ENCODE measurements at regions not wholly inside any gene's neighbourhood (a gene's known extent, or its start where the extent isn't known, plus 50 kb on each side); places are given as distances from the start of the nearest gene placed in this dataset.

DNA sequence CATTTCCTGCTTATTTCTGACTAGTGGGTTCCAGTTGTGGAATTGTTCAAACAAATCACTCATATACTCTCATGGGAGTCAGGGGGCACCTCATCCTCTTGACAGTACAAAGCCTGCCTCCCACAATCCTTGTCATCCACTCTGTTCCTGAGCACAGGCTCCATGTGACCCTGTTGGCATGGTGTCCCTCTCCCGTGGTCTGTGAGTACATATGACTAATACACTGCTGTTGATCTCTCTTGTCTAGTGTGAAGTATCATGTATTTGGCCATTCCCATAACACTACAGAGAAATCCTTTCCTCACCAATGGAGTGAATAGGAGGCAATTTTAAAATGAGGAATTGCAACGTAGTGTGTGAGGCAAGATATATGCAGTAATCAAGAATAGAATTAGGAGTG is 185.3 kb downstream of the OGFRL1 start:
- H3K79me2 ChIP-seq (ENCODE audit: insufficient read depth, low read length) = no peaks in the 10 kb centered on the region
- no peak overlapping the region for H3K9ac ChIP-seq (ENCODE audit: extremely low read depth, insufficient read length, low read length)
- H4K91ac ChIP-seq (ENCODE audit: insufficient read length, low read depth, low read length) = no peak overlapping the region
- no peaks in the 10 kb centered on the region for H3K27me3 Mint-ChIP-seq (ENCODE audit: low read depth)
- H3K27ac ChIP-seq (ENCODE audit: insufficient read length, low read depth, low read length) = no peak overlapping the region
- no peak overlapping the region for H3K4me2 ChIP-seq (ENCODE audit: insufficient read depth, insufficient read length, low read length)
- DNase-seq = no peak
- H3K14ac ChIP-seq (ENCODE audit: insufficient read depth, low read length) = no peak overlapping the region; the same call in 1 of the 2 replicates
- H2BK5ac ChIP-seq (ENCODE audit: insufficient read length, low read length) = no peak overlapping the region
- H2BK20ac ChIP-seq (ENCODE audit: low read depth, low read length, poor library complexity, severe bottlenecking) = no peak overlapping the region
- H3K18ac ChIP-seq (ENCODE audit: insufficient read length, low read depth, low read length) = no peak overlapping the region
- H2AFZ ChIP-seq (ENCODE audit: low read length) = no peak overlapping the region
- no CpG with 5 or more reads among the region's 2 CpGs for WGBS (ENCODE audit: extremely low coverage, insufficient read length, low lambda C conversion rate)
- no peak overlapping the region for H3K23ac ChIP-seq (ENCODE audit: insufficient read length, low read depth, low read length)
- no peaks in the 10 kb centered on the region; a peak in 1 of 7 replicates for H3K36me3 Mint-ChIP-seq (ENCODE audit: insufficient read depth in 1 of 3, low read depth in 3 of 3)
- no peaks in the 10 kb centered on the region; the same call in 1 of the 2 replicates for H3K4me1 ChIP-seq (ENCODE audit: insufficient read depth, low read length)
- H2AK5ac ChIP-seq (ENCODE audit: insufficient read length, low read length) = no peak overlapping the region
- no peak overlapping the region for H2BK120ac ChIP-seq (ENCODE audit: low read depth, low read length, poor library complexity, severe bottlenecking)
- no peak overlapping the region for H3T11ph ChIP-seq (ENCODE audit: low read length)
- H3K79me1 ChIP-seq (ENCODE audit: insufficient read depth, low read depth, low read length, poor library complexity, severe bottlenecking) = no peaks in the 10 kb centered on the region
- no peak overlapping the region for H2BK12ac ChIP-seq (ENCODE audit: insufficient read length, low read depth, low read length)
- no peak overlapping the region for H3K56ac ChIP-seq (ENCODE audit: insufficient read length, low read depth, low read length)
- H2BK15ac ChIP-seq (ENCODE audit: low read depth, low read length) = no peak overlapping the region
- H3K23me2 ChIP-seq (ENCODE audit: insufficient read length, low read depth, low read length, poor library complexity, severe bottlenecking) = no peaks in the 10 kb centered on the region
- TF ChIP-seq CTCF (conservative IDR thresholded peaks at IDR 0.05) = no peak
- H3K9me3 Mint-ChIP-seq = no peaks in the 10 kb centered on the region; a peak in 1 of 5 replicates
- H4K5ac ChIP-seq (ENCODE audit: insufficient read length, low read depth, low read length) = no peak overlapping the region
- no peaks in the 10 kb centered on the region for H3K27me3 ChIP-seq (ENCODE audit: insufficient read depth, low read length)
- peaks cover 5 to 8% of the 10 kb centered on the region in 2 experiments for H3K4me1 Mint-ChIP-seq
- H4K20me1 ChIP-seq (ENCODE audit: control insufficient read depth, insufficient read depth, insufficient read length) = no peaks in the 10 kb centered on the region
- H3K4ac ChIP-seq (ENCODE audit: low read depth, low read length) = no peak overlapping the region
- H3K9me3 ChIP-seq (ENCODE audit: control insufficient read depth, low read depth, low read length) = no peaks in the 10 kb centered on the region
- H3K27ac Mint-ChIP-seq = peak overlapping the region in 1 of 3 experiments; percentile 3; a peak in 1 of 7 replicates
- no peak overlapping the region for H3K4me3 Mint-ChIP-seq
- H4K8ac ChIP-seq (replicated peaks; ENCODE audit: insufficient read length, low read depth, low read length) = no peak overlapping the region
